Parathyroid adenoma (tissue), 2 donors: ENCODE measurements at regions not wholly inside any gene's neighbourhood (a gene's known extent, or its start where the extent isn't known, plus 50 kb on each side); places are given as distances from the start of the nearest gene placed in this dataset.

Source experiments
- H2AFZ ChIP-seq: fragments of 300-600 bp; sonication (generic); one replicate; pipeline ENCODE4 v1.7.0; 2017; ENCODE audit warnings: antibody characterized with exemption, mild to moderate bottlenecking
- H3K27ac ChIP-seq: fragments of 300-600 bp; sonication (generic); one replicate; pipeline ENCODE4 v1.7.0; 2017
- H3K27me3 ChIP-seq: fragments of 300-600 bp; sonication (generic); one replicate; pipeline ENCODE4 v1.7.0; 2017; ENCODE audit warnings: low read length; ENCODE audit not compliant: control insufficient read depth, insufficient read depth
- H3K36me3 ChIP-seq: fragments of 300-600 bp; sonication (generic); one replicate; pipeline ENCODE4 v1.7.0; 2017; ENCODE audit warnings: low read length; ENCODE audit not compliant: control insufficient read depth, insufficient read depth
- H3K4me1 ChIP-seq: fragments of 300-600 bp; sonication (generic); one replicate; pipeline ENCODE4 v1.7.0; 2017; ENCODE audit warnings: control low read depth
- H3K4me2 ChIP-seq: fragments of 300-600 bp; sonication (generic); one replicate; pipeline ENCODE4 v1.7.0; 2017; ENCODE audit warnings: low read length
- H3K4me3 ChIP-seq: fragments of 300-600 bp; sonication (generic); one replicate; pipeline ENCODE4 v1.7.0; 2017; ENCODE audit warnings: low read depth, low read length
- H3K79me2 ChIP-seq: fragments of 300-600 bp; sonication (generic); one replicate; pipeline ENCODE4 v1.7.0; 2017; ENCODE audit warnings: control low read depth
- H3K9ac ChIP-seq: fragments of 300-600 bp; sonication (generic); one replicate; pipeline ENCODE4 v1.7.0; 2017; ENCODE audit warnings: mild to moderate bottlenecking
- H3K9me3 ChIP-seq: fragments of 300-600 bp; sonication (generic); one replicate; pipeline ENCODE4 v1.7.0; 2017; ENCODE audit warnings: low read length; ENCODE audit not compliant: control insufficient read depth
- TF ChIP-seq, protein P1 (sequence below): fragments of 300-600 bp; sonication (generic); IDR thresholded peaks from one replicate; pipeline ENCODE4 v1.7.0; 2017; ENCODE audit warnings: antibody characterized with exemption, mild to moderate bottlenecking
- donor health status: primary hyperparathyroidism.

DNA sequence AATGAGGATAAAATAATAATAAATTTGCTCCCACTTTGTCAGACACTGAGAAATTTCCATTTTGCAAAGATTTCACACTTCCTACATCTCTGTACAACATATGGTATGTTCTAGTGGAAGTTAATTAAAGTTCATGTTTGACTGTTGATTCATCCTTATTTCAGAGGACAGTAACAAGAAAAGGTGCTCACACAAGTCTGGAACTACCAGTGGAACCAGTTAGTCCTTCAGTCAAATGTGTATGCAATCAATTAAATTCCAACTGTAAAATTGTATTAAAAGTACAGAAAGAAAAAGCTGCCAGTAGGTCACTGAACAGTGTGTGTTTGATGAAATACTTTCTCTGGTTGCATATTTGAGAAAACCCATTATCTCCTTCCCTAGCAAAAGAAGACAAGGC, 496.0 kb upstream of the PKN2 start:
- H3K9ac ChIP-seq: no peak overlapping the region
- no peak overlapping the region for H2AFZ ChIP-seq
- no peak overlapping the region for H3K27ac ChIP-seq
- TF ChIP-seq, protein P1, sequence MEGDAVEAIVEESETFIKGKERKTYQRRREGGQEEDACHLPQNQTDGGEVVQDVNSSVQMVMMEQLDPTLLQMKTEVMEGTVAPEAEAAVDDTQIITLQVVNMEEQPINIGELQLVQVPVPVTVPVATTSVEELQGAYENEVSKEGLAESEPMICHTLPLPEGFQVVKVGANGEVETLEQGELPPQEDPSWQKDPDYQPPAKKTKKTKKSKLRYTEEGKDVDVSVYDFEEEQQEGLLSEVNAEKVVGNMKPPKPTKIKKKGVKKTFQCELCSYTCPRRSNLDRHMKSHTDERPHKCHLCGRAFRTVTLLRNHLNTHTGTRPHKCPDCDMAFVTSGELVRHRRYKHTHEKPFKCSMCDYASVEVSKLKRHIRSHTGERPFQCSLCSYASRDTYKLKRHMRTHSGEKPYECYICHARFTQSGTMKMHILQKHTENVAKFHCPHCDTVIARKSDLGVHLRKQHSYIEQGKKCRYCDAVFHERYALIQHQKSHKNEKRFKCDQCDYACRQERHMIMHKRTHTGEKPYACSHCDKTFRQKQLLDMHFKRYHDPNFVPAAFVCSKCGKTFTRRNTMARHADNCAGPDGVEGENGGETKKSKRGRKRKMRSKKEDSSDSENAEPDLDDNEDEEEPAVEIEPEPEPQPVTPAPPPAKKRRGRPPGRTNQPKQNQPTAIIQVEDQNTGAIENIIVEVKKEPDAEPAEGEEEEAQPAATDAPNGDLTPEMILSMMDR: no peak
- no peaks in the 10 kb centered on the region for H3K27me3 ChIP-seq
- H3K79me2 ChIP-seq: no peaks in the 10 kb centered on the region
- no peaks in the 10 kb centered on the region for H3K9me3 ChIP-seq
- H3K4me3 ChIP-seq: no peak overlapping the region
- H3K4me2 ChIP-seq: no peak overlapping the region
- H3K4me1 ChIP-seq: no peaks in the 10 kb centered on the region
- H3K36me3 ChIP-seq: no peaks in the 10 kb centered on the region

DNA sequence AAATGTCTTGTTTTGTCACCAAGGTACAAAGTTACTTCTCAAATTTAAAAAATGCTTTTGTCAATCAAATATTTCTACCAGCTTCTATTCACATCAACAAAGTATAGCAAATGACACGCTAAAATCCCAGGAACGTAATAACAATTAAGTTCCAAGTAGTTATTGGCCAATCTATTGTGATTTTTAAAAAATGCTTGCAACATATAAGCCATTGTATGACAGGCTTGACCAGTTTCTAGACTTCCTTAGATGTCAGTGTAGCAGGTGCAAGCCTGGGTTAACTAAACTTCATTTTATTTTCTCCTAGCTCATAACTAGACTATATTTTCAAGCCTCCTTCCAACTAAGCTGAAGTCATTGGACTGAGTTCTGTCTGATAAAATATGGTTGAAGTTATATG, 494.5 kb upstream of the PKN2 start:
- Histone ChIP-seq H3K79me2 (no peaks in the 10 kb centered on the region), H3K9ac (no peak overlapping the region), H3K27ac (no peak overlapping the region), H3K9me3 (no peaks in the 10 kb centered on the region), H3K36me3 (no peaks in the 10 kb centered on the region), H3K4me1 (no peaks in the 10 kb centered on the region), H3K4me3 (no peak overlapping the region), H3K4me2 (no peak overlapping the region), H2AFZ (no peak overlapping the region), H3K27me3 (no peaks in the 10 kb centered on the region)
- TF ChIP-seq, protein P1: no peak

DNA sequence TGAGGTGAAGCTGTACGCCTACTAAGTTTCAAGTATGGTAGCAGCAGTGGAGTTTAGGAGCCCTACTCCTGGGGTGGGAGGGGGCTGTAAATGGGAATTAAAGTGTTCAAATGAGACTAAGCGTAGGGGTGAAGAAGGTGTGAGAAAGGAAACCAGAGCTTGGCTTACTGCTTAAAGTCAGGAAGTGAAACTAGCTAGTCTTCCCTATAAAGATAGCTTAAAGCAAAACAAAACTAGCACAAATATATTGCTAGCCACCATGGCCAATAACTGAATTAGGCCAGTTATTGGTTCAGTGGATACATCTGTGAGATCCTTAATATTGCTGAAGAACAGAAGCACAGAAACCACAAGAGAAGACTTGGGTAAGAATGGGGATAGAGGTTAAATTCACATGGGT, 492.2 kb upstream of the PKN2 start:
- no peaks in the 10 kb centered on the region for H3K27me3 ChIP-seq

DNA sequence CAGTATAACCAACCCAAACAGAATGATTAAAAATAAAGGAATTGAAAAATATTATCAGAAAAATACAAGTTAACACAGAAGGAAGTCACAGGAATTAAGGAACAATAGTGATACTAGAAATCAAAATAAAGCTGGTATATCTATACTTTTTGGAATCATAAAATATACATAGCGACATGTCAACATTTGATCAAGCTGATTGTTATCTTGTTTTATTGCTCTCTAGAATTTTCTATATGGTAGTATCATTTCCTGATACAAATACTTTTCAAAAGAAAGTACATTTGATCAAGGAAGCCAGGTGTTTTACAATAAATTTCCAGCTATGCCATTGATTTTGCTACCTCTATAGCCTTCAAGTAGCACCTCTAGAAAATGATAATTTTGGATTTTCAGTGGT, 489.5 kb upstream of the PKN2 start:
- H3K4me1 ChIP-seq: no peaks in the 10 kb centered on the region
- TF ChIP-seq, protein P1: no peak
- H3K27me3 ChIP-seq: no peaks in the 10 kb centered on the region

More for the DNA sequence above, 492.2 kb upstream of the PKN2 start:
- Histone ChIP-seq H3K4me3 (no peak overlapping the region), H3K9ac (no peak overlapping the region), H3K4me1 (no peaks in the 10 kb centered on the region), H3K79me2 (no peaks in the 10 kb centered on the region), H3K36me3 (no peaks in the 10 kb centered on the region), H3K4me2 (no peak overlapping the region), H3K9me3 (no peaks in the 10 kb centered on the region), H3K27ac (no peak overlapping the region), H2AFZ (no peak overlapping the region)
- TF ChIP-seq, protein P1: no peak

DNA sequence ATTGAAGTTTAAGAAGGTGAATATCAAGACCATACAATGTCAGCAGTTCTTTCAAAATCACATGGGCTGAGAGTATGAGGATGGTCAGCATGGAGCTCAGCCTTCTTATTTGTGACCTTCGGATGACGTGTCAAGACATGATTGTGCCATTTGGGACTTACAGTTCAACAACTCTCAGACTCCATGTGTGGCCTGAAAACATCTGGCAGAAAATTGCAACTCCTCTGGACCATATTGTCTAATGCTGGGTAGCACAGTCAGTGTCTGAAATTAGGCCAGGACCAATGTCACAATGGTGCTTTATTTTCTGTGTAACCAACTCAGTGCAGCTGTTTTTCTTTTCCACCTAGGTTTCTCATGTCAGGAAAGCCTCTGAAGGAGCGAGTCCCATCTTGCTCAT, 483.5 kb upstream of the PKN2 start:
- Histone ChIP-seq H3K36me3 (no peaks in the 10 kb centered on the region), H2AFZ (no peak overlapping the region), H3K27ac (no peak overlapping the region), H3K4me3 (no peak overlapping the region), H3K4me2 (no peak overlapping the region), H3K9ac (no peak overlapping the region), H3K4me1 (no peaks in the 10 kb centered on the region), H3K27me3 (no peaks in the 10 kb centered on the region), H3K79me2 (no peaks in the 10 kb centered on the region), H3K9me3 (no peaks in the 10 kb centered on the region)
- TF ChIP-seq, protein P1: no peak

More for the DNA sequence above, 489.5 kb upstream of the PKN2 start:
- Histone ChIP-seq H3K36me3 (no peaks in the 10 kb centered on the region), H3K27ac (no peak overlapping the region), H3K9me3 (no peaks in the 10 kb centered on the region), H3K9ac (no peak overlapping the region), H3K79me2 (no peaks in the 10 kb centered on the region), H3K4me2 (no peak overlapping the region), H3K4me3 (no peak overlapping the region), H2AFZ (no peak overlapping the region)
